ENCODE measurements at regions not wholly inside any gene's neighbourhood (a gene's known extent, or its start where the extent isn't known, plus 50 kb on each side); places are given as distances from the start of the nearest gene placed in this dataset.
A peak's percentile ranks its signal among the peaks of the same experiment; 100 is the strongest.

DNA sequence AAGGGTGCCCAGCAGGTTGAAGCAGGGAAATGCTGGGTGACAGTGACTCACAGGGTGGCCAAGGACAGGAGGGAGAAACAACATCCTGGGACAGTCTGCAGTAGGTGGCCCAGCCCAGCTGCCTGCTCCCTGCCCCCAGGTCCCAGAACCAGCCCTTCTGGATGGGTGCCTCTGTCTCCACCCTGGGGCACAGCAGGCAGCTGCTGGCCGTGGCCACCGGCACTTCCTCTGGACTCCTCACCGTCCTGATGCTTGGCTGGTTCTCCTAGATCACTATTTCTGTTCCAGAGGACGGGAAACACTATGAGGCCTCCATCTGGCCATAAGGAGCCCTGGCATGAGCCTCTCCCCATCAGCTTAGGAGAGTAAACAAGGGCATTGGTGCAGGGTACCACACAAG, 258.9 kb downstream of the XXYLT1 start:
- ChIA-PET POLR2A (no interaction called here), CTCF (interaction anchor here (1.4 kb wide), 1 partner anchor 9 kb away, joined by 5 read pairs; no protein-coding TSS in a partner anchor)
- H3K4me1 ChIP-seq (ENCODE audit: insufficient read depth, low read length), result no peaks in the 10 kb centered on the region
- H3K27me3 ChIP-seq (ENCODE audit: insufficient read depth, low read length, poor library complexity, severe bottlenecking), result no peaks in the 10 kb centered on the region
- H3K36me3 Mint-ChIP-seq, result no peaks in the 10 kb centered on the region
- peaks cover 5 to 6% (median 6%) of the 10 kb centered on the region in 3 donors for H3K4me1 Mint-ChIP-seq
- H3K27ac Mint-ChIP-seq, result no peak overlapping the region
- H3K4me3 Mint-ChIP-seq, result no peak overlapping the region
- H3K27ac ChIP-seq (ENCODE audit: low read depth, low read length), result no peak overlapping the region
- no peaks in the 10 kb centered on the region for H3K9me3 Mint-ChIP-seq
- H3K9me3 ChIP-seq (ENCODE audit: low read length), result no peaks in the 10 kb centered on the region
- peak in 1 of 5 donors; percentile 22 for DNase-seq
- no peak overlapping the region for H3K4me3 ChIP-seq (ENCODE audit: low read length)
- H3K36me3 ChIP-seq (ENCODE audit: insufficient read depth, low read length), result no peaks in the 10 kb centered on the region
- H3K27me3 Mint-ChIP-seq, result peaks cover 6 to 7% of the 10 kb centered on the region in 2 donors

DNA sequence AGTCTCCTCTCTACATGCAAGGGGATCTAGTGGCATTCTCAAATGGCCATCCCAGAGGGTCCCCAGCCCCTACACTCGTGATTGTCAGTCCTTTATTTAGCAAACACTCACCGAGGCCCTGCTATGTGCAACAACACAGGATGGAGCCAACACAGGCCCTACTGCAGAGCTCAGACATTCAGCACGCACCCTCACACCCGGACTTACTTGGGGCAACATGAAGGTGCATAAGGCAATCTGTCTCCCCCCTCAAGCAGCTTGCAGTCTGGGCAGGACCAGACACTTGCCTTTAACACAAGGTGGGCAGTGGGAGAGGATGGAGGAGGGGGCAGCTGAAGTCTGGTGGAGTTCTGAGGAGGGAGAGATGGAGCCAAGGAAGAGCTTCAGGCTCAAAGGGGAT, 258.4 kb downstream of the XXYLT1 start:
- no peaks in the 10 kb centered on the region for H3K27me3 ChIP-seq (ENCODE audit: insufficient read depth, low read length, poor library complexity, severe bottlenecking)
- POLR2A ChIA-PET, result no interaction called here
- Mint-ChIP-seq H3K27ac (peak overlapping the region in 1 of 8 donors; percentile 20), H3K9me3 (no peaks in the 10 kb centered on the region), H3K4me3 (no peak overlapping the region), H3K4me1 (peaks cover 5 to 6% (median 6%) of the 10 kb centered on the region in 3 donors), H3K36me3 (no peaks in the 10 kb centered on the region), H3K27me3 (peaks cover 4 to 6% of the 10 kb centered on the region in 2 donors)
- no peak overlapping the region for H3K27ac ChIP-seq (ENCODE audit: low read depth, low read length)
- H3K9me3 ChIP-seq (ENCODE audit: low read length), result no peaks in the 10 kb centered on the region
- H3K36me3 ChIP-seq (ENCODE audit: insufficient read depth, low read length), result no peaks in the 10 kb centered on the region
- H3K4me3 ChIP-seq (ENCODE audit: low read length), result no peak overlapping the region
- H3K4me1 ChIP-seq (ENCODE audit: insufficient read depth, low read length), result no peaks in the 10 kb centered on the region
- CTCF ChIA-PET, result interaction anchor here (1.4 kb wide), 1 partner anchor 9 kb away, joined by 5 read pairs; no protein-coding TSS in a partner anchor
- no peak for DNase-seq

DNA sequence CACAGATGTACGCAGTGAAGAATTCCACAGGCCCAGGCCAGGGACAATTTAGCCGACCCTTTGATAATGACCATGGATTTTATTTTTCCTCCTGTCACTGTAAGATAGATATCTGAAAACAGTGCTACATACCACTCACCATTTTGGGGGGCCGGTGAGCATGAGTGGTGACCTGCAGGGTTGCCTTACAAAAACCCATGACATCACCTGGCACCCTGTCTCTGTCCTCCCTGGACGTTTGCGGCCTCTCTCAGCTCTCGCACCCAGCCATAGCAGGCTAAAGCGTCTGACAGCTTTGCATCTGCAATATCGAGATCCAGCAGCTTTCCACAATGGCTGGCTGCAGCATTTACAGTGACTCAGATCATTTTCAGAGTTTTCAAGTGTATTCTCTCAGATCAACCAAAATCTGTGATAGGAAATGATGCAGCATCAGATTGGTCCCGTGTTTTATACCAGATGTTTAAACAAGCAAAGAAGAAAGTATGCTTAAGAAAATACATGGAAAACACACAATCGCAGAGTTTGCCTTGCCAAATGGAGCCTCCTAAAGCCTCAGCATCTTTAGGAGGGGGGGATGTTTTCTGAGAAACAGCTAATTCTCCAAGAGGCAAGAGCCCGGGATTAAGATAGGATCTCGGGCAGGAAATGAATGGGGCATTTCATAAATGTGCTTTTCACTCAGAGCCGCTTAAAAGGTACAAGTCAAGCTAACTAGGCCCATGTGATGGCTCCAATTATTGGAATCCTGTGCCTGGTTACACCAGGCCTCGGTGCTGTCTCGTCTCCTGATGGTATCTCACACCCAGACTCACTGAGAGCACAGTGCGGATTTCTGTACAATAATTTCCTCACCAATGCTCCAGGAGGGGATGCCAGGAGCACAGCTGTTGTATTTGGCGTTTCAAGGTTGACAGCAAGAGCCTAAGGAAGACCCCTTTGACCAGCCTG, 257.3 kb downstream of the XXYLT1 start:
- Mint-ChIP-seq H3K9me3 (no peaks in the 10 kb centered on the region), H3K36me3 (no peaks in the 10 kb centered on the region), H3K4me1 (peaks cover 5 to 6% (median 6%) of the 10 kb centered on the region in 3 donors), H3K27ac (no peak overlapping the region), H3K4me3 (no peak overlapping the region), H3K27me3 (peaks cover 6 to 8% of the 10 kb centered on the region in 2 donors)
- H3K36me3 ChIP-seq (ENCODE audit: insufficient read depth, low read length), result no peaks in the 10 kb centered on the region
- CTCF ChIA-PET, result no interaction called here
- H3K27me3 ChIP-seq (ENCODE audit: insufficient read depth, low read length, poor library complexity, severe bottlenecking), result no peaks in the 10 kb centered on the region
- no peaks in the 10 kb centered on the region for H3K4me1 ChIP-seq (ENCODE audit: insufficient read depth, low read length)
- no peak overlapping the region for H3K4me3 ChIP-seq (ENCODE audit: low read length)
- no peaks in the 10 kb centered on the region for H3K9me3 ChIP-seq (ENCODE audit: low read length)
- POLR2A ChIA-PET, result interaction anchor here (0.6 kb wide), 1 partner anchor 274 kb away, joined by 4 read pairs; no protein-coding TSS in a partner anchor
- H3K27ac ChIP-seq (ENCODE audit: low read depth, low read length), result no peak overlapping the region
- DNase-seq, result peak in 1 of 5 donors; percentile 14

DNA sequence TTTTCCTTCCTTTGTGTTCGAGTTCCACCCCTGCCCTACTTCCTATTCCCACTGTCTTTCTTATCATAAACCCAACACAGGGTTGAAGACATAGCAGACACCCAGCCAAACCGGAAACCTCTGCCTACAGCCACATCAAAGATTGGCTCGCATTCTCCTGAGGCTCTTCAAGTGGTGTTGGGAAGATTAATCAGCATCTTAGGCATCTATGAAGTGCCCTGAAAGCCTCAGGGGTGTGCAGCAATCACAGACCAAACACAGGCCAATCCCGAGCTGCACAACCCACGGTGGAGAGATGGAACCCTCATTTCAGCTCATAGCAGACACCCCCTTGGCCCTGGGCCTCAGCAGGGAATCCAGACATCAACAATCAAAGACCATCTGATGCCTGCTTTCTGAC, 255.9 kb downstream of the XXYLT1 start:
- Mint-ChIP-seq H3K27ac (peak overlapping the region in 1 of 8 donors; percentile 20), H3K27me3 (peaks cover 8 to 21% of the 10 kb centered on the region in 2 donors), H3K36me3 (no peaks in the 10 kb centered on the region), H3K9me3 (no peaks in the 10 kb centered on the region), H3K4me1 (peaks cover 5 to 6% (median 6%) of the 10 kb centered on the region in 3 donors), H3K4me3 (no peak overlapping the region)
- ChIA-PET POLR2A (no interaction called here), CTCF (no interaction called here)
- H3K36me3 ChIP-seq (ENCODE audit: insufficient read depth, low read length), result no peaks in the 10 kb centered on the region
- DNase-seq, result no peak
- no peak overlapping the region for H3K4me3 ChIP-seq (ENCODE audit: low read length)
- H3K27ac ChIP-seq (ENCODE audit: low read depth, low read length), result no peak overlapping the region
- no peaks in the 10 kb centered on the region for H3K9me3 ChIP-seq (ENCODE audit: low read length)
- no peaks in the 10 kb centered on the region for H3K4me1 ChIP-seq (ENCODE audit: insufficient read depth, low read length)
- no peaks in the 10 kb centered on the region for H3K27me3 ChIP-seq (ENCODE audit: insufficient read depth, low read length, poor library complexity, severe bottlenecking)

DNA sequence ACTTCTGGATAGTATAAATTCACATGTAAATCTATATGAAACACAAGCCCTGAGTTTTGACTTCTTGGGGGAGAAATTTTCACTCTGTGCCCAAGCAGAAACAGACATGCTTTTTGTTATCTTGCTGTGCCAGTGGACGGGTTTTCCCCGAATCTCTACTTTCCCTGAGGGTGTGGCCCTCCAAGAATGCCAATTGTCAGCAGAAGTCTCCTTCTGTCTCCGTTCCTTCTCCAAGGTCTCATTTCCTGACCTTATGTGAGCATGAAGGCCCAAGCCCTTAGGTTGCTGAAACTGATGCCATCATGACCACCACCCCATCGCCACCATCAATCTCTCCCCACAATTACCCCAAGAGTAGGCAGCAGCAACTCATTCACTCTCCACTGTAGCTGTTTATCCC, 253.8 kb downstream of the XXYLT1 start:
- POLR2A ChIA-PET, result no interaction called here
- no peak overlapping the region for H3K4me3 Mint-ChIP-seq

More for the DNA sequence above, 253.8 kb downstream of the XXYLT1 start:
- peaks cover 5 to 6% (median 6%) of the 10 kb centered on the region in 3 donors for H3K4me1 Mint-ChIP-seq
- H3K36me3 Mint-ChIP-seq, result no peaks in the 10 kb centered on the region
- Histone ChIP-seq H3K9me3 (ENCODE audit: low read length) (no peaks in the 10 kb centered on the region), H3K4me3 (ENCODE audit: low read length) (no peak overlapping the region), H3K4me1 (ENCODE audit: insufficient read depth, low read length) (no peaks in the 10 kb centered on the region), H3K27me3 (ENCODE audit: insufficient read depth, low read length, poor library complexity, severe bottlenecking) (no peaks in the 10 kb centered on the region), H3K36me3 (ENCODE audit: insufficient read depth, low read length) (no peaks in the 10 kb centered on the region), H3K27ac (ENCODE audit: low read depth, low read length) (no peak overlapping the region)
- H3K27me3 Mint-ChIP-seq, result peaks cover 12 to 39% of the 10 kb centered on the region in 2 donors
- DNase-seq, result peak in 1 of 5 donors; percentile 10
- no peak overlapping the region for H3K27ac Mint-ChIP-seq
- CTCF ChIA-PET, result no interaction called here
- H3K9me3 Mint-ChIP-seq, result no peaks in the 10 kb centered on the region

Data from CD8-positive, alpha-beta memory T cell (primary cell).